ENCODE measurements at regions not wholly inside any gene's neighbourhood (a gene's known extent, or its start where the extent isn't known, plus 50 kb on each side); places are given as distances from the start of the nearest gene placed in this dataset.

DNA sequence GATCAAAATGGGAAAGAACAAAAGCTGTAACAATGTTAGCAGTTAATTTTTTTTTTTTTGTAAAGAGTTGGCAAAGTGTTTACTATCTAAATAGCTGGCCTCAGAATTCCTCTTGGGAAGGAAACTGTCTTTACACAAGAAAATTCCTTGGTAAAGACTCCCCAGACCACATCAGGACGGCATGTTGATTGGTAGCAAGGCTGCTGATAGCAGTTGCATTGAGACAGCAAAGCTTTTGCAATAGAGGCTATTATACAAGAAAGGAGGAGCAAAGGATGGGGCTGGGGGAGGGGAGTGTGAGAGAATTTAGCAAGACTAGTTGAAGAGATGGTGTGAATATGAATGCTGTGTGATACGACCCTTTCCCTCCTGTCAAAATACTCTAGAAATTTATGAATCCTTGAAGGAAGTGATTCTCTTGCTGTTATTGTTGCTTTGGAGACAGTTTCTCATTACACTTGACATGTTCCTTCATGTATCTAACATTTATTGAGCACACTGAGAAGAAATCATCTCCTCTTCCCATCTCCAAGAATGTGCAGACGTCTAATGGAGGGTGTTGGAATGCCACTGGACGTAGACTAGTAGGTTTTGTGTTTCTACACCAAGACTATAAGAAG lies 355.6 kb downstream of the SIPA1L2 start:
- no peaks in the 10 kb centered on the region for H3K27me3 ChIP-seq (ENCODE audit: control insufficient read depth in 2 of 2, insufficient read depth in 2 of 2, low read length in 2 of 2)
- intact Hi-C loops (cut with micrococcal nuclease) (no loop called here), in situ Hi-C loops (cut with MboI) (no loop called here)
- no TSS peak for BruUV-seq (replicated peaks)
- no peak for TF ChIP-seq MYC (IDR thresholded peaks at IDR 0.05; ENCODE audit: low read depth, low read length)
- TF ChIP-seq MYC (CRISPR knock-in tag; IDR thresholded peaks at IDR 0.05; ENCODE audit: borderline replicate concordance, low read depth): no peak
- TF ChIP-seq ZKSCAN1 (IDR thresholded peaks at IDR 0.05; ENCODE audit: low read depth, low read length): no peak
- no peak for TF ChIP-seq DMBX1 (CRISPR knock-in tag; IDR thresholded peaks at IDR 0.05; ENCODE audit: borderline replicate concordance)
- no peak for TF ChIP-seq ZFX (CRISPR knock-in tag; IDR thresholded peaks at IDR 0.05)
- TF ChIP-seq DDX20 (tag; IDR thresholded peaks at IDR 0.05; ENCODE audit: low read depth): no peak
- TF ChIP-seq TCF7L2 (IDR thresholded peaks at IDR 0.05; ENCODE audit: low read depth, low read length): no peak
- TF ChIP-seq MYBL2 (IDR thresholded peaks at IDR 0.05; ENCODE audit: low read depth): no peak
- TF ChIP-seq MYBL2 (CRISPR knock-in tag; IDR thresholded peaks at IDR 0.05; ENCODE audit: borderline replicate concordance): no peak
- TF ChIP-seq ZNF133 (CRISPR knock-in tag; IDR thresholded peaks at IDR 0.05): no peak
- no peak for TF ChIP-seq ZNF140 (CRISPR knock-in tag; IDR thresholded peaks at IDR 0.05)
- no peak for TF ChIP-seq ZNF277 (CRISPR knock-in tag; IDR thresholded peaks at IDR 0.05; ENCODE audit: borderline replicate concordance)
- TF ChIP-seq LEF1 (IDR thresholded peaks at IDR 0.05): no peak
- TF ChIP-seq ZNF655 (CRISPR knock-in tag; IDR thresholded peaks at IDR 0.05): no peak
- no peak for TF ChIP-seq HDAC1 (IDR thresholded peaks at IDR 0.05)
- no peak for TF ChIP-seq BCL6 (CRISPR knock-in tag; IDR thresholded peaks at IDR 0.05)
- no peak for TF ChIP-seq ZSCAN29 (IDR thresholded peaks at IDR 0.05)
- no peak for TF ChIP-seq ZNF175 (CRISPR knock-in tag; IDR thresholded peaks at IDR 0.05; ENCODE audit: low read depth)
- no peak for TF ChIP-seq GTF3C2 (IDR thresholded peaks at IDR 0.05; ENCODE audit: borderline replicate concordance, extremely low read depth, insufficient read length)
- no peak overlapping the region for H3K27ac ChIP-seq (ENCODE audit: extremely low read depth, low read depth, low read length)
- H3K36me3 ChIP-seq (ENCODE audit: control insufficient read depth, insufficient read depth, low read length): no peaks in the 10 kb centered on the region
- no peak overlapping the region for H3K4me3 ChIP-seq
- no peak overlapping the region for H3K4me2 ChIP-seq (ENCODE audit: insufficient read depth, low read length)
- H3K9me3 ChIP-seq (replicated peaks; ENCODE audit: control insufficient read depth, insufficient read depth, low read depth, low read length): no peaks in the 10 kb centered on the region
- no peaks in the 10 kb centered on the region for H3K9me1 ChIP-seq (ENCODE audit: control insufficient read depth, insufficient read depth, low read length)
- H3K79me2 ChIP-seq (ENCODE audit: control insufficient read depth, insufficient read depth, low read length): no peaks in the 10 kb centered on the region
- WGBS (ENCODE audit: insufficient coverage, low coverage, missing lambda C conversion rate): 0% methylated on average over 4 of the region's 4 CpGs
- ChIA-PET CTCF (ENCODE audit: low intra/inter-chr PET ratio) (no interaction called here), POLR2A (no interaction called here)
- ATAC-seq: no peak
- no peaks in the 10 kb centered on the region for H3K4me1 ChIP-seq (replicated peaks in 1 of 2; ENCODE audit: control insufficient read depth in 2 of 2, insufficient read depth in 2 of 2, low read length in 2 of 2)
- H3K9ac ChIP-seq (ENCODE audit: insufficient read depth in 1 of 2, low read depth in 2 of 2, low read length in 2 of 2): no peak overlapping the region
- DNase-seq (ENCODE audit: extremely low read depth in 1 of 4, low spot score in 3 of 4): no peak
- H4K20me1 ChIP-seq (replicated peaks; ENCODE audit: control insufficient read depth, insufficient read depth, low read length): no peaks in the 10 kb centered on the region
- no peak overlapping the region for H2AFZ ChIP-seq (ENCODE audit: low read depth, low read length)
- no peak for FAIRE-seq

Data from K562 (cell line).